ENCODE measurements at regions not wholly inside any gene's neighbourhood (a gene's known extent, or its start where the extent isn't known, plus 50 kb on each side); places are given as distances from the start of the nearest gene placed in this dataset.

DNA sequence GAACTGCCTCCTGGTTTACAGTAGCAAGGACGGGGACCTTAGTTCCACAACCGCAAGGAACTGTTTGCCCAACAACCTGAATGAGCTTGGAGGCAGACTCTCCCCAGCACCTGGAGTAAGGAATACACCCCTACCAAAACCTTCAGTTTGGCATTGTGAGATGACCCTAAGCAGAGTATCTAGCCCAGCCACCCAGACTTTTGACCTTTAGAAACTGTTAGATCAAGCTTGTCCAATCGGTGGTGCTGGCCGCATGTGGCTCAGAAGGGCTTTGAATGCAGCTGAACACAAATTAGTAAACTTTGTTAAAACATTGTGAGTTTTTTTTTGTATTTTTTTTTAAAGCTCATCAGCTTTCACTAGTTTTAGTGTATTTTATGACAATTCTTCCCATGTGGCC, 86.9 kb upstream of the C9orf72 start:
- Histone ChIP-seq H4K8ac (ENCODE audit: low read depth in 2 of 2, low read length in 2 of 2) (no peak overlapping the region), H2BK20ac (ENCODE audit: low read depth, low read length) (no peak overlapping the region), H3K27me3 (ENCODE audit: control insufficient read depth, insufficient read depth, low read length) (no peaks in the 10 kb centered on the region), H4K5ac (ENCODE audit: low read depth, low read length) (no peak overlapping the region), H2BK120ac (ENCODE audit: low read depth, low read length) (no peak overlapping the region), H3K9ac (ENCODE audit: low read depth, low read length) (no peak overlapping the region), H2AK5ac (ENCODE audit: low read depth, low read length) (no peak overlapping the region), H2BK5ac (ENCODE audit: low read depth, low read length, poor library complexity, severe bottlenecking) (no peak overlapping the region), H3K4me1 (ENCODE audit: control insufficient read depth, insufficient read depth, low read length) (no peaks in the 10 kb centered on the region), H3K4ac (ENCODE audit: low read depth, low read length) (no peak overlapping the region), H2AFZ (replicated peaks; ENCODE audit: low read length, poor library complexity) (no peak overlapping the region), H3K27ac (ENCODE audit: insufficient read depth, low read length) (no peak overlapping the region), H2BK15ac (ENCODE audit: low read depth, low read length) (no peak overlapping the region), H3K56ac (ENCODE audit: extremely low read depth, insufficient read depth, low read length) (no peak overlapping the region), H3K9me1 (ENCODE audit: insufficient read depth, low read length) (no peaks in the 10 kb centered on the region; the same call in 1 of the 2 replicates), H2AK9ac (replicated peaks; ENCODE audit: low read depth, low read length, poor library complexity) (no peak overlapping the region), H3K14ac (replicated peaks; ENCODE audit: low read depth, low read length) (no peak overlapping the region), H3K36me3 (ENCODE audit: control insufficient read depth, insufficient read depth, low read length) (no peaks in the 10 kb centered on the region), H4K20me1 (ENCODE audit: insufficient read depth, low read length) (no peaks in the 10 kb centered on the region), H3K4me3 (ENCODE audit: insufficient read depth, low read depth, low read length) (no peak overlapping the region), H3K23ac (ENCODE audit: low read depth, low read length) (no peak overlapping the region), H3K79me1 (ENCODE audit: low read depth in 1 of 2, low read length in 2 of 2) (no peaks in the 10 kb centered on the region), H4K91ac (ENCODE audit: insufficient read depth, low read depth, low read length) (no peak overlapping the region), H3K9me3 (ENCODE audit: control insufficient read depth, insufficient read depth, low read length) (no peaks in the 10 kb centered on the region), H3K18ac (ENCODE audit: low read depth, low read length) (no peak overlapping the region), H3K4me2 (ENCODE audit: low read depth, low read length) (no peak overlapping the region)
- dilution Hi-C loops (cut with HindIII; ENCODE audit: low sequenced_read_pairs, unreplicated experiment) (no loop called here), intact Hi-C loops (cut with micrococcal nuclease) (no loop called here), in situ Hi-C loops (cut with MboI; ENCODE audit: low sequenced_read_pairs) (no loop called here)
- TF ChIP-seq MAFK (IDR thresholded peaks at IDR 0.05; ENCODE audit: low read depth, low read length): no peak
- TF ChIP-seq, protein P1, sequence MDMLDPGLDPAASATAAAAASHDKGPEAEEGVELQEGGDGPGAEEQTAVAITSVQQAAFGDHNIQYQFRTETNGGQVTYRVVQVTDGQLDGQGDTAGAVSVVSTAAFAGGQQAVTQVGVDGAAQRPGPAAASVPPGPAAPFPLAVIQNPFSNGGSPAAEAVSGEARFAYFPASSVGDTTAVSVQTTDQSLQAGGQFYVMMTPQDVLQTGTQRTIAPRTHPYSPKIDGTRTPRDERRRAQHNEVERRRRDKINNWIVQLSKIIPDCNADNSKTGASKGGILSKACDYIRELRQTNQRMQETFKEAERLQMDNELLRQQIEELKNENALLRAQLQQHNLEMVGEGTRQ (IDR thresholded peaks at IDR 0.05; ENCODE audit: low read depth, low read length): no peak
- TF ChIP-seq CEBPB (IDR thresholded peaks at IDR 0.05; ENCODE audit: low read depth, low read length): no peak
- TF ChIP-seq NFE2L2 (IDR thresholded peaks at IDR 0.05; ENCODE audit: low read depth, low read length): no peak
- TF ChIP-seq FOS (IDR thresholded peaks at IDR 0.05; ENCODE audit: low read depth, low read length): no peak
- TF ChIP-seq RFX5 (IDR thresholded peaks at IDR 0.05; ENCODE audit: low read depth, low read length): no peak
- no peak for TF ChIP-seq RCOR1 (IDR thresholded peaks at IDR 0.05; ENCODE audit: insufficient replicate concordance, low read length)
- no peak for TF ChIP-seq BHLHE40 (IDR thresholded peaks at IDR 0.05; ENCODE audit: low read depth, low read length)
- no CpG with 5 or more reads among the region's 4 CpGs for WGBS, 2 experiments (ENCODE audit: extremely low coverage in 2 of 2, insufficient read length in 1 of 2)
- BruUV-seq (replicated peaks): no TSS peak
- no peak for DNase-seq
- CTCF ChIA-PET: no interaction called here
- ATAC-seq (ENCODE audit: low read depth): no peak
- POLR2A ChIA-PET (ENCODE audit: unreplicated experiment): no interaction called here
